Glutamatergic neuron (in vitro differentiated cells): ENCODE measurements at regions not wholly inside any gene's neighbourhood (a gene's known extent, or its start where the extent isn't known, plus 50 kb on each side); places are given as distances from the start of the nearest gene placed in this dataset.
A peak's percentile ranks its signal among the peaks of the same experiment; 100 is the strongest.
"Not testable (repeated sequence)": the region's sequence is repeated elsewhere in the genome, so short reads cannot be mapped to it uniquely, and the experiment has no call there.

Source experiments
- DNase-seq: peaks from one replicate; pipeline ENCODE4 v3.0.0; 2022
- H3K27ac Mint-ChIP-seq: one replicate; pipeline ENCODE4 v1.8.0; 2020; ENCODE audit warnings: mild to moderate bottlenecking, mixed read lengths, inconsistent platforms; ENCODE audit not compliant: unreplicated experiment
- H3K27me3 Mint-ChIP-seq: one replicate; pipeline ENCODE4 v1.8.0; 2020; ENCODE audit warnings: mild to moderate bottlenecking, moderate library complexity, mixed read lengths, inconsistent platforms; ENCODE audit not compliant: unreplicated experiment
- H3K36me3 Mint-ChIP-seq: one replicate; pipeline ENCODE4 v1.8.0; 2020; ENCODE audit warnings: mild to moderate bottlenecking, mixed read lengths, inconsistent platforms; ENCODE audit not compliant: unreplicated experiment
- H3K4me1 Mint-ChIP-seq: one replicate; pipeline ENCODE4 v1.8.0; 2020; ENCODE audit warnings: mild to moderate bottlenecking, low read depth, mixed read lengths, inconsistent platforms; ENCODE audit not compliant: unreplicated experiment
- H3K4me3 Mint-ChIP-seq: one replicate; pipeline ENCODE4 v1.8.0; 2020; ENCODE audit warnings: mild to moderate bottlenecking, mixed read lengths, inconsistent platforms; ENCODE audit not compliant: unreplicated experiment
- H3K9me3 Mint-ChIP-seq: one replicate; pipeline ENCODE4 v1.8.0; 2020; ENCODE audit warnings: mild to moderate bottlenecking, moderate library complexity, mixed read lengths, inconsistent platforms; ENCODE audit not compliant: unreplicated experiment
- TF ChIP-seq, protein P1 (sequence below): fragments of 200-600 bp; sonication (generic); IDR thresholded peaks from one replicate; pipeline ENCODE4 v1.5.0; 2021; ENCODE audit not compliant: partially characterized antibody, unreplicated experiment

DNA sequence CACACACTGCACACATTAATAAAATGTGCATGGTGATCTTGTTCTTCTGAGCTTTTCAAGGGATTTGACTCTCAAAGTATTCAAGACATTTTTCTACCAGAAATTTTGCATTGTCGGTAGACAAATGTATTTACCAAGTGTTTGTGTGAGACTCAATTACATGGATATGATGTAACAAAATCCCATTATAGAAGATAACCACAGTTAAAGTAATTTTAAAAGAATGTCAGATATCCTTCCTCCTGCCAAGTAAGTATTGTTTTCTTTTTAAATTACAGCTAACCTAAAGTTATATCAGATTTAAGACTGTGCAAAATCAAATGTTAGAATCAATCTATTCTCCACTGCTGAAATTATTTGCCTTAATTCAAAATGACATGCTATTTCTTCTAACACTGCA, 1344.5 kb upstream of the CHAC2 start:
- Mint-ChIP-seq H3K27ac (no peak overlapping the region), H3K4me1 (no peaks in the 10 kb centered on the region), H3K36me3 (peaks cover 5% of the 10 kb centered on the region), H3K27me3 (no peaks in the 10 kb centered on the region), H3K9me3 (no peaks in the 10 kb centered on the region), H3K4me3 (no peak overlapping the region)
- DNase-seq = no peak
- TF ChIP-seq, protein P1, sequence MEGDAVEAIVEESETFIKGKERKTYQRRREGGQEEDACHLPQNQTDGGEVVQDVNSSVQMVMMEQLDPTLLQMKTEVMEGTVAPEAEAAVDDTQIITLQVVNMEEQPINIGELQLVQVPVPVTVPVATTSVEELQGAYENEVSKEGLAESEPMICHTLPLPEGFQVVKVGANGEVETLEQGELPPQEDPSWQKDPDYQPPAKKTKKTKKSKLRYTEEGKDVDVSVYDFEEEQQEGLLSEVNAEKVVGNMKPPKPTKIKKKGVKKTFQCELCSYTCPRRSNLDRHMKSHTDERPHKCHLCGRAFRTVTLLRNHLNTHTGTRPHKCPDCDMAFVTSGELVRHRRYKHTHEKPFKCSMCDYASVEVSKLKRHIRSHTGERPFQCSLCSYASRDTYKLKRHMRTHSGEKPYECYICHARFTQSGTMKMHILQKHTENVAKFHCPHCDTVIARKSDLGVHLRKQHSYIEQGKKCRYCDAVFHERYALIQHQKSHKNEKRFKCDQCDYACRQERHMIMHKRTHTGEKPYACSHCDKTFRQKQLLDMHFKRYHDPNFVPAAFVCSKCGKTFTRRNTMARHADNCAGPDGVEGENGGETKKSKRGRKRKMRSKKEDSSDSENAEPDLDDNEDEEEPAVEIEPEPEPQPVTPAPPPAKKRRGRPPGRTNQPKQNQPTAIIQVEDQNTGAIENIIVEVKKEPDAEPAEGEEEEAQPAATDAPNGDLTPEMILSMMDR = no peak

DNA sequence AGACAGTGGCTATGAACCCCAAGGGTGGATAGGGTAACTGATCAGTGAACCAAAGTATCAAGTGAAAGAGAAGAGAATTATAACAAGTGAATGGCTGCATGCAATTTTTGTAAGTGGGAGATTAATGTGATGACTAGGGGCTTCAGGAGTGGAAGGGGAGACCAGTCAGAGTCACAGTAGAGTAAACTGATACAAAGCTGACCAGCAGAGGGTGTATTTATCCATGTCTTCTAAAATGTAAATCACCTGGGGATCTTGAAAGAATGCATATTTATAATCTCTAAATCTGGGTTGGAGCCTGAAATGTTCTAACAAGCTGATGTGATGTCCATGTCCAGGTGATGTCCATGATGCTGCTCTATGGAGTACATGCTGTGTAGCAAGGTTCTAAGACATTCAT, 1351.3 kb upstream of the CHAC2 start:
- Mint-ChIP-seq H3K4me1 (peaks cover 22% of the 10 kb centered on the region), H3K27me3 (peaks cover 1% of the 10 kb centered on the region), H3K9me3 (peaks cover 1% of the 10 kb centered on the region), H3K36me3 (no peaks in the 10 kb centered on the region), H3K27ac (peak overlapping the region; percentile 65), H3K4me3 (no peak overlapping the region)
- DNase-seq = no peak
- TF ChIP-seq, protein P1 = peak; percentile 31

DNA sequence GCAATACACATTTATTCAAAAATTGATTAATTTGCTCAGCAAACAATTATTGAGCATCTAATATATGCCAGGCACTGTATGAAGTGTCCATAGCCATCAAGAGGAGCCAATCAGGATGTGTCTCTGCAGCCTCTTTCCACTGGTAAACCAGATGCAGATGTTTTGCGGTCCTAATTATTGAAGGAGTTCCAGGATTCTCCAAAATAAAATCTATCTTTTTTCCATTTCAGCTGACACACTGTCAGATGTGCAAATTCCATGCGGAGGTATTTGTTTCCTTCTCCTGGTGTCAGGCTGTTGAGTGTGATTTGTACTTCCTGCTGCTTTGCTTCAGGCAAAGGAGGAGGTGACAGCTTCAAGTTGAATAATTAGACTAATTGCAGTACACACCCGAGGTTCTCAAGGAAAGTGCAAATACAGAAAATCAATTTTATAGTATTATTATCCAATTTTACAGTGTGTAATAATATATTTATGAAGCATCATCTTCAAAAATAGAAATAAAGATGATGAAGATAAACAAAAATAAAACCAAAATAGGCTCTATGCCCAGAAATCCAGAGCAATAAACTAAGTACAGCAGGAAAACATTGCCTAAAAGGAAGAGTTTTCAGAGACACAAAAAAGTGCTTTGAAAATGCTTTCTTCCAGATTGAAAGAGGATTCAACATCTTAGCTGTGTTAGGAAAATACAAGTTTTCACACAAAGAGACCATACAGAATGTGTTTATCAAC, 1352.9 kb upstream of the CHAC2 start:
- H3K4me3 Mint-ChIP-seq = no peak overlapping the region
- H3K36me3 Mint-ChIP-seq = no peaks in the 10 kb centered on the region
- TF ChIP-seq, protein P1 = no peak
- H3K9me3 Mint-ChIP-seq = peaks cover 1% of the 10 kb centered on the region
- H3K27ac Mint-ChIP-seq = no peak overlapping the region
- no peak for DNase-seq
- peaks cover 1% of the 10 kb centered on the region for H3K27me3 Mint-ChIP-seq
- H3K4me1 Mint-ChIP-seq = peaks cover 22% of the 10 kb centered on the region

DNA sequence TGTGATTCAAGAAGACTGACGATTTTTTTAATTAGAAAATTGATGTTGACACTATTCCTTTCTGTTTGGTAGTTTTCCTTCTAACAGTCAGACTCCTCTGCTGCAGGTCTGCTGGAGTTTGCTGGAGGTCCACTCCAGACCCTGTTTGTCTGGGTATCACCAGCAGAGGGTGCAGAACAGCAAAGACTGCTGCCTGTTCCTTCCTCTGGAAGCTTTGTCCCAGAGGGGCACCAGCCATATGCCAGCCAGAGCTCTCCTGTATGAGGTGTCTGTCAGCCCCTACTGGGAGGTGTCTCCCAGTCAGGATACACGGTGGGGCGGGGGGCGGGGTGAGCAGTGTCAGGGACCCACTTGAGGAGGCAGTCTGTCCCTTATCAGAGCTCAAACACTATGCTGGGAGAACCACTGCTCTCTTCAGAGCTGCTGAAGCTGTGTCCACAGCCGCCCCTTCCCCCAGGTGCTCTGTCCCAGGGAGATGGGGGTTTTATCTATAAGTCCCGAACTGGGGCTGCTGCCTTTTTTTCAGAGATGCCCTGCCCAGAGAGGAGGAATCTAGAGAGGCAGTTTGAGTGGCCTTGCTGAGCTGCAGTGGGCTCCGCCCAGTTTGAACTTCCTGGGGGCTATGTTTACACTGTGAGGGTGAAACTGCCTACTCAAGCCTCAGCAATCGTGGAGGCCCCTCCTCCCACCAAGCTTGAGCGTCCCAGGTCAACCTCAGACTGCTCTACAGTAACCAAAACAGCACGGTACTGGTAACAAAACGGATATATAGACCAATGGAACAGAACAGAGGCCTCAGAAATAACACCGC, 1358.1 kb upstream of the CHAC2 start:
- not testable (repeated sequence) for H3K9me3 Mint-ChIP-seq, H3K36me3 Mint-ChIP-seq, H3K4me3 Mint-ChIP-seq, H3K27me3 Mint-ChIP-seq
- Mint-ChIP-seq H3K4me1 (peaks cover 13% of the 10 kb centered on the region), H3K27ac (peak overlapping the region; percentile 67)
- peak; percentile 65 for DNase-seq
- TF ChIP-seq, protein P1 = peak; percentile 22

DNA sequence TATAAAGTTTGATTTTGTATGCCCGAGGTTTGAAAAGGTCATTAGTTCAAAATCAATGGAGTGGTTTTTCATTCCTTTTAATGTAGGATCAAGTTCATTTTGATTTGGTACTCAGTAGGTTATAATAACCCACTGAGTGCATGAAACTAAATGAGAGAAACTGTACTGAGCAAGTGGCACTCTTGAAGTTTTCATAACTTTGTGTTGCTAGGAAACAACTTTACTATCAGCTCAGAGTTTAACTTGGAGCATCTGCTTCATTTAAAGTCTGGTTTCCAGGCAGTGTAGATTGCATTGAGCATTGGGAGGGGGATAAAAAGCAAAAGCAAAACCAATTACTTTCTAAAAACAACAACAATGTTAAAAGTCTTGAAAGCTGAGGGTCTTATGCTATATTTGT, 1361.6 kb upstream of the CHAC2 start:
- no peaks in the 10 kb centered on the region for H3K27me3 Mint-ChIP-seq
- no peaks in the 10 kb centered on the region for H3K36me3 Mint-ChIP-seq
- no peak for DNase-seq
- no peak overlapping the region for H3K27ac Mint-ChIP-seq
- TF ChIP-seq, protein P1 = no peak
- no peak overlapping the region for H3K4me3 Mint-ChIP-seq
- H3K4me1 Mint-ChIP-seq = peaks cover 4% of the 10 kb centered on the region
- H3K9me3 Mint-ChIP-seq = no peaks in the 10 kb centered on the region
